Fibroblast of skin of back (primary cell): ENCODE measurements at regions not wholly inside any gene's neighbourhood (a gene's known extent, or its start where the extent isn't known, plus 50 kb on each side); places are given as distances from the start of the nearest gene placed in this dataset.
"Not testable (repeated sequence)": the region's sequence is repeated elsewhere in the genome, so short reads cannot be mapped to it uniquely, and the experiment has no call there.

ENCODE experiments used
- DNase-seq: peaks from one replicate; pipeline ENCODE4 v3.0.0-alpha.2; 2013

DNA sequence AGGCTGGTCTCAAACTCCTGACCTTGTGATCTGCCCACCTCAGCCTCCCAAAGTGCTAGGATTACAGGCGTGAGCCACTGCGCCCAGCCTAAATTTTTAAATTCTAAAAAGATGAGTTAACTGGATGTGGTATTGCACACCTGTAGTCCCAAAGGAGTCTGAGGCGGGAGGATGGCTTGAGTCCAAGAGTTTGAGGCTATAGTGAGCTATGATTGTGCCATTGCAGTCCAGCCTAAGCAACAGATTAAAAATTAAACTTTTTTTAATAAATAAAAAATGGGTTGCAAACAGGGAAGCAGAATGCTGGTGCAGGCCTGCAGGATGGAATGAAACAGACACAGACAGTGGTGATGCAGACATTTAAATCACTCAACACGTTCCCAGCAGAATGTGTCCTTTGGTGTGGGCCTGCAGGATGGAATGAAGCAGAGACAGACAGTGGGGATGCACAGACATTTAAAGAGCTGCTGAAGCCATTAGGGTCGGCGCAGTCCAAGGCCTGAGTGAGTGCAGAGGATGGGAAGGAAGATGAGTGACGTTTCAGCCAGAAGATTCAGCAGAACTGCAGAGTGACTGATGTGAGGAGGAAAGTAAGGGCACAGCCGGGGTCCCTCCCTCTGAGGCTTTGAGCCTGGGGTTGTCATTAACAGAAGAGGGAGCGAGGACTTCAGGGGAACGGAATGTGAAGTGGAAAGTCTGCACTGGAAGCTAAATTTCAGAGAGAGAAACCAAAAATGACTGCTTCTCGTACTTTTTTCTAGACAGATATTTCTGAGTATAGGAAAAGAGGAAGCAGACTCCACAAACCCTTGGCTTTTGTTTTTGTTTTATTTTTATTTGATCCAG, 117.5 kb downstream of the RIN2 start:
- peak; percentile 42 for DNase-seq

DNA sequence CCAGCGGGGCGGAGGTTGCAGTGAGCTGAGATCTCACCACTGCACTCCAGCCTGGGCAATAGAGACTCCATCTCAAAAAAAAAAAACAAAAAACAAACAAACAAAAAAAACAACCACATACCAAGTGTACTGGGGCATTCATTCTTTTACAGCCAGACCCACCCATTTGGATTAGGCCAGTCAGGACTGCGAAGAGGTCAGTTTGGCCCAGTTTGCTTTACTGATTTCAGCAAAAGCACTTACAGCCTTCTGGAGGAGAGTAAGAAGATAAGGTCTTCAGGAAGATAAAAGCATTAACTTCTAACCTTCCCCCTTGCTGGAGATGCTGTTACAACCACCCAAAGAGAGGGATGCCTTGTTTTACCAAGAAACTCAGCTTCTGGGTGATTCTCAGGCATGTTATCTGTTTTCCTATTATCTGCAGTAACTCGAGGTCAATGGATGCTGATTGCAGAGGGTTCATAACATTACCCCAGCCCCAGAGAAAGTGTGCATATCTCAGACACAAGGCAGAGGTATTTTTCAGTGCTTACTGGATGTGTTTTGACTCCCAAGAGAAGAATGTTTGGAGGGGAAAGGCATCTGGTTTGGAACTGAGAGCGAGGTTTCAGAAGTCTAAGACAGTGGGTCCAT, 118.9 kb downstream of the RIN2 start:
- DNase-seq: no peak

DNA sequence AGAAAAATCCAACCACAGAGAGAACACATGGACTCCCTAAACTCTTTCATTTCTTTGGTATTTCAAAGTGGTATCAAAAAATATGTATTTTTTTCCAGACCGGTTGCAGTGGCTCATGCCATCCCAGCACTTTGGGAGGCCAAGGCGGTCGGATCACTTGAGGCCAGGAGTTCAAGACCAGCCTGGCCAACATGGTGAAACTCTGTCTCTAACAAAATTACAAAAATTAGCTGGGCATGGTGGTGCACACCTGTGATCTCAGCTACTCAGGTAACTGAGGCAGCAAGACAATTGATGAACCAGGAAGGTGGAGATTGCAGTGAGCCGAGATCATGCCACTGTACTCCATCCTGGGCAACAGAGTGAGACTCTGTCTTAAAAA, 121.8 kb downstream of the RIN2 start:
- not testable (repeated sequence) for DNase-seq

DNA sequence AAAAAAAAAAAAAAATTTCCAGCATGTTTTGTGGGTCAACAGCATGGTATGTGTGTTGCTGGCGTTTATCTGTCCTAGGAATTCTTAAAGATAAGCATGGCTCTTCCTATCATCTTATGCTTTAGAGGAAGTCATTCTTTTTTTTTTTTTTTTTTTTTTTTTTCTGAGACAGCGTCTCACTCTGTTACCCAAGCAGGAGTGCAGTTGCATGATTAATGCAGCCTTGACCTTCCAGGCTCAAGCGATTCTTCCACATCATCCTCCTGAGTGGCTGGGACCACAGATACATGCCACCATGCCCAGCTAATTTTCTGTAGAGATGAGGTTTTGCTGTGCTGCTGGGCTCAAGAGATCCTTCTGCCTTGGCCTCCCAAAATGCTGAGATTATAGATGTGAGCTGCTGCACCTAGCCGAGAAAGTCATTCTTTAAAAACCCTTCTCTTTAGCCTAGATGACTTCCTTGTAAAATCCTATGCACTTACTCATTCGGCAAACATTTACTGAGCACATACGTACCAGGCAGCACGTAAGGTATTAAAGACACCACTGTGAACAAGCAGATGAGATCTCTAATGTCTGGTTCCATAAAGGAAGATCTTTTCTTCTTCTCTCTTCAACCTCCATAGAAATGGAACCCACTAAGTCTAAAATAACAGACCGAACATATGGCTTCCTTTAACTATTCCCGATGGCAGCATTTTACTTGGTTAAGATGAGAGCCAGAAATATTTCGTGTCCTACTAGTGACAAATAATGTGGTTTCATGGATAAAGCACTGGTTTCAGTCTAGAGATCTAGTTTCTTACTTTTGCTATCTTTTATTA, 122.4 kb downstream of the RIN2 start:
- peak; percentile 81 for DNase-seq

DNA sequence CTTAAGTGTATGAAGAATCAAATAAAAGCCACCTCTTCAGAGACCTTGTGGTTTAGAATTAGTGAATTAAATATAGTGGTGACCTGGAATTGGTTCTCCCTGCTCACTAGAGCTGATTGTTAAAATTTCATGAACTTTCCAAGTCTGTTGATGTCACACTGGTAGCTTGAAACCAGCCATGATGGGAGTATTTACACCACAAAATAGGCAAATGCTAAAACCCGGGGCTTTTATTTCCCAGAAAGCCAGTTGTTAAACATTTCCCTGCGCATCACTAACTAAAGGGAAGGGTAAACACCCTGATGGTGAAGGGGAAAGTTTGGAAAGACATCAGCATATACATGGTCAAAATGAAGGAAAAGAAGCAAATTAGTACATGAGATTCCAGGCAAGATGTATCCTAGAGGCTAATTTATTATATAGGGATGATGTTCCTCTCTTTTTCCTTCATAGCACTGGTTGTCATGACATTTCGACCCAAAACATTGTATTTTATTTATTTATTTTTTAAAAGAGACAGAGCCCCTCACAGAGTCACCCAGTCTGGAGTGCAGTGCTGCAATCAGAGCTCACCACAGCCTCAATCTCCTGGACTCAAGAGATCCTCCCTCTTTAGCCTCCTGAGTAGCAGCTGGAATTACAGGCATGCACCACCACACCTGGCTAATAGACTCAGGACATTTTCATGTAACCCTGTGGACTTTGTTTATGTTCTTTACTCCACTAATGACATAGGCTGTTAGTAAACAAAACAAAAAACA, 123.2 kb downstream of the RIN2 start:
- DNase-seq: no peak

DNA sequence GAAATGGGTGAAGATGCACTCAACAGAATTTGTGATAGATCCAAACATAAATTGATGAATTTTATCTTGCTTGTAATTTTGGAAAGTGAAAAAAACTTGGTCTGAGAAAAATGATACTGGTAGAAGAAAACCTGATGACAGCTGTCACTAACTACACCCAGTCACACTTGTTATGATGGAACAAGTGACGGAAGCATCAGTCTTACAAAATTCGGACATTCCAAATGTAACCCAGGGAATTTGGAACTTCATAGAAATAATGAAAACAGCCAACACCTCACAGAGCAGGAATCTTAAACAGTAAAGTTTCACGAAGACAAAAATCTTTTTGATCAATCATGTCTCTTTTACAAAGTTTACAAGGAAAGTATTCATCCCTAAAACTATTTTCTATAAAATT, 123.9 kb downstream of the RIN2 start:
- DNase-seq: no peak

DNA sequence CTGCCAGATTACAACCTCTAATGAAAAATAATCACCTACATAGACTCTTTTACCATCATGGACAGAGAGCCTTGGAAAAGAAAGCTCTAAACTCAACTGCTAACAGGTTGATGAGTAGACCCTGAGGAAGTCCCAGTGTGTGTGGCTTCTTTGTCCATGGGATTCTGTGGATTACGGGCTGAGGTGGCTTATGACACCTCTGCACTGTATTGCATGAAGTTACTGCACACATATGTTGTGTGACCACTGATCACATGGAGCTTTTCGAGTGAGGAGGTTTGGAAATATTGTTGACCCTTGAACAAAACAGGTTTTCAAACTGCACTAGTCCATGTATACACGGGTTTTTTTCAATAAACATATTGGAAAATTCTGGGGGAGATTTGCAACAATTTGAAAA, 124.4 kb downstream of the RIN2 start:
- no peak for DNase-seq

DNA sequence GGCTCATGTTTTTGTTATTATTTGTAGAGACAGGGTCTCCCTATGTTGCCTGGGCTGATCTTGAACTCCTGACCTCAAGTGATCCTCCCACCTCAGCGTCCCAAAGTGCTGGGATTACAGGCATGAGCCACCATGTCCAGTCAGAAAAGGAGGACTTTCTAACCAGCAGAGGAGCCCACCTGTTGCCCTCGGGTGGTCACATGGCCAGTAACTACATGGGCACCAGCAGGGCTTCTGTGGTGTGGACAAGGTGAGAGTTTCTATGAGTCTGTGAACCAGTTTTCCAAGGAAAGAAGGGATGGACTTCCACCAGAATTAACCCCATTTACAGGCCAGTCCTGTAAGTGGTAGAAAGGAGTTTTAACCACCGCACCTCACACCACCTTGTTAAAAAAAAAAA, 125.4 kb downstream of the RIN2 start:
- no peak for DNase-seq

DNA sequence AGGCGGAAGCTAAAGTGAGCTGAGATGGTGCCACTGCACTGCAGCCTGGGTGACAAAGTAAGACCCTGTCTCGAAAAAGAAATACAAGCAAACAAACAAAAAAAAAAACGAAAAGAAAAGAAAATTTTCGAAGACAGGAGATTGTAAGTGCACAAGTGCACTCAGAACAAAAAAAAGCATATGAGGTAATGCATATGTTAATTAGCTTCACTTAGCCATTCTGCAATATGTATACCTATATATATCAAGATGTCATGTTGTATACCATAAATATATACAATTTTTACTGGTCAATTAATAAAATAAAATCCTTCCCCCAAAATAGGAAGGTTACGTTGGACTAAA, 127.5 kb downstream of the RIN2 start:
- DNase-seq: no peak

DNA sequence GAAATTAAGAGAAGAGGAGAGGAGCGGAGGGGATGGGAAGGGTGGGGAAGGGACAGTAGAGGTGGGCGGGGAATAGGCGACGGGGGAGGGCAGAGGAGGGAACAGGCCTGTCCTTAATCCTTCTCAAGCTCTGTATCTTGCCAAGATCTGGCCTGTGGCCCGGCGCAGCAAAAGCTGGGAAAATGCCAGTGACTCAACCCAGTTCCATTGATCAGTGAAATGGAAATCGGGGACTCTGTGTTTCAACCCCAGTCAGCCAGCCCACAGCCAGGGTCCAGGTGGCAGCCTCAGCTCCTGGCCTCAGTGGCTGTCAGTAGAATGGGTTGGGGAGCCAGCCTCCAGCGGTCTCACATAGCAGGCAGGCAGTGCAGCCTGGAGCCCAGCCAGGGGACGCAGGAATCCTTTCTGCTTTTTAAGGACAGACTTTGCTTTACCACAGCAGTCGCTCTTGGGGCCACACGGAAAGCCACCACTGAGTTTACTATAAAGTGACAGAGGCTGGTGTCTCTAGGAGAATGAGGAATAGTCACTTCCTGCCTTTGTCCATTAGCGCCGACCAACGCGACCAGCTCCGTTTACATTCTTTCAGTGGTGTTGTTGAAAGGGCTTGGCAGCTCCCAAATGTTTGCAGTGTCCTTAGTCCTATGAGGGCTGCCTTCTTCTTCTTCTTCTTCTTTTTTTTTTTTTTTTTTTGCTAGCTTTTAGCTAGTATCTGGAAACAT, 128.0 kb downstream of the RIN2 start:
- DNase-seq: peak; percentile 72

DNA sequence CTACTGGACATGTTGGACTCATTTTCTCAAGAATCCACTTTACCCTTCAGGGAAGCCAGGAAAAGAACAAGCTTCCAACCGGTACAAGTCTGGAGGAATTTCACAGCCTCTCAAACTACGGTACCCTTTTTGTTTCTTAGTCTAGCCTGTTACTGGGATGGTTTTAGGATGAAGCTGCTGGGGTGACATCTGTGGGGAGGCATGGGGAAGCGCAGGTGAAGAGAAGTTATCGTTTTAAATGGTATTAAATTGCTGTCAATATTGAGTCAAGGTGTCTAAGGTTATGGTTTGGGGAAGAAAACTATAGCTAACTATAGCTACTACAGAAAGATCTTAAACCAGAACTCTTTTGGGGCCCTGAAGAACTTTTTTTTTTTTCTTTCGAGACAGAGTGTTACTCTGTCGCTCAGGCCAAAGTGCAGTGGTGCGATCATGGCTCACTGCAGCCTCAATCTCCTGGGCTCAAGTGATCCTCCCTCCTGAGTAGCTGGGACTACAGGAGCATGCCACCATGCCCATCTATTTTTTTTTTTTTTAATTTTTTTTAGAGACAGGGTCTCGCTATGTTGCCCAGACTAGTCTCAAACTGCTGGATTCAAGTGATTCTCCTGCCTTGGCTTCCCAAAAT, 128.7 kb downstream of the RIN2 start:
- no peak for DNase-seq

DNA sequence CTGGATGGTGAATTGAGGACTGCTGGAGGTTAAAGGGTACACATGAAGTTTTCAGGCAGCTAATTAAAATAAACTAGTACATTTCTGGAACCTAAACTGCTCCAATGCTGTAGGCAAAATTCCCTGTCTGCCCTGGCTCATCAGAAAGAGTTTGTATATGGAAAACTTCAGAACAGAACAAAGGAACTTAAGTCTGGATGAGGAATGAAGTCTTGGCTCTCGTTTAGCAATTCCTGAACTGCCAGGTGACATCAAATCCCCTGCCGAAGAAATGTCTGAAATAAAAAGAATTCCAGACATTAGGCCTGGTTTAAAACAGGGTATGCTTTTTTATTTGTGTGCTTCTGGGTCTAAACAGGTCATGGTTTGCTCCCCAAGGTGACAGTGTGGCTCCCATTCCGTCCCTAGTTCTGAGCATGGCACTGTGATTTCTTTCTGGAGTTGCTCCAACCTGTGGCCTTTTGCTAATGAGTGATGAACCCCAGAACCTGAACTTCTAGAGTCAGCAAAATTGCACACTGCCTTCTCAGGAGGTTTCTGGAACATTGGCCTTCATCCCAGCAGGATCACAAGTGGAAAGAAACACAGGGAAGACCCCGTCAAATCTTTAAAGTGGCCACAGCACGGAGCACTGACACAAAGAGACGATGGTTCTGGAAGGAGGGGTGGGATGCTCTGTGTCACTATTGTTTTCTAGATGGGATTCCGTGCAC, 129.4 kb upstream of the NAA20 start:
- DNase-seq: no peak

DNA sequence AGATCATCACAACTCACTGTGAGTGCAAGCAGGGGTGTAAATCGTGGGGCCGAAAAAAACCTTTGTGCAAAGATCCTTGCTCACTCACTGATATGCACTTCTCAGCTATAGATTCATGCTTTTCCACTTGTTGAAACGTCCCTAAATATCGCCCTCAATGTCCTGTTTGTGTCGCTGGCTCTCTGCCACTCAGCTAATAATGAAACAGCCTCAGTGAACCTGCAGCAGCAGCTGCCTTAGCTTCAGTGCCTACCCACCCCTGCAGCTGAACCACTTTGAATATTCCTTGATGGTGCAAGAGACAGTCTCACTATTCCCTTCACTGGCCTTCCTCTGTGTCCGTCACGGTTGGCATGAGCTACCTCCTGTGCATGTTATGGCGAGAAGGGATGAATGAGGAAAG, 128.9 kb upstream of the NAA20 start:
- DNase-seq: no peak

DNA sequence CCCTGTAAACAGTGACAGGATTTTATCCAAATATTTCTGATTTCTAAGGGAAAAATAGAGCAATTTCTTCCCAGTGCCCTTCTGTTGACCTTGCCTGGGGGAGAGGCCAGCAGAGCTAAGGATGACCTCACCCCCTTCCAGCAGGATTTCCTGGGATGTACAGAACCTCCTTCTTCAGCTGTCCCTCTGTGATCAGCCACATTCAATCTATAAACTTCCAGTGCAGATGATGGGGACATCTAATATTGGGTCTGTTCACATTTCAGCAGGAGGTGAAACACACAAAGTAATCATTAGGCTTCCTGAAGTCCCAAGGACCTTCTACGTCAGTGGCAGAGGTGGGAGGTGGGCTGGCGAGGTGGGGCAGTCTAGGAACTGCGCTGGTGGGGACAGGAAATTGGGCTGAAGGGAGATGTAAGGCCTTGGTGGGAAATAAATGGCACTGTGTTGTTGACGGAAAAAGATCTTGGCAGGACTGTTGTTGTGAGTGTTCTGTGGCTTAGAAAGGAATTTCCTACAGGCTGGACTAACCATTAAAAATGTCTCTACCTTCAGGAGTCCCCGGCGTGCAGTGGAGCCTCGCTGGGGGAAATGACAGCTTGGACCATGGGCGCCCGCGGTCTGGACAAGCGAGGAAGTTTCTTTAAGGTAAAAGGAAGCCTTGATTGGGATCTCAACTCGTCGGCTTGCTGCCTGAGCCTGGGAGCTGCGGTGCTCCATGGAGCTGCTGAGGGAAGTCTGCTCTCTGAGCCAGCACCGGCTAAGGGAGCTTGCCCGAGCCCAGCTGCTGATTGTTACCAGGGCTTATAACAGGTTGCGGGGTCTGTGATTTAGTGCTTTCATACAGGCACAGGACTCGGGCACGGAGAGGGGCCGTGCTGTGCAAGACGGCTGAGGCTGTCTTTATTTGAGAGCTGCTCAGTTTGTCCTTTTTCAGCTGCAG, 127.9 kb upstream of the NAA20 start:
- peak; percentile 75 for DNase-seq

DNA sequence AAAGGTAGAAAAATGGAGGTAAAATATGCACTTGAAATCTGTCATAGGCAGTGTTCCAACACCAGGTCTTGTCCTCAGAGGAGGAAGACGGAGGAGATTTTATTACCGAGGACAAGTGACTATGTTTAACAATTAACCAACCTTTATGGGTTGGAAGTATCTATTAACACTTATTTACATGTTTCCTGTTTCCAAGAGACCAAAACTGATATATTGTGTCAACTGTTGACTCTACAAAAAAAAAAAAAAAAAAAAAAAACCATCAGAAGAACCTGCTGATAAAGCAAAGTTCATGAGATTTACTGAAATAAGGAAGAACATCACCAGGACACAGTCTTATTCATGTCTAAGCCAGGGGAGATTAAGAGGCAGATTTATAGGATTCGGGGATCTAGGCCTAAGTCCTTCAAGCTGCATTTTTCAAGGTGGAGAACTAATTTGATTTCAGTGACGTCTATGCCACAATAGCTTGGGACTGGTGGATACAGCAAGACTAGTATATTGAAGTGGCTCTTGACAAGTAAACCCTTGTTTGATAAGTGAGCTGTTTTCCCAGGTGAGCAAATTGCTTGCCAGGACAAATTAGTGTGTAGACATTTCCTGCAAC, 126.6 kb upstream of the NAA20 start:
- DNase-seq: no peak

DNA sequence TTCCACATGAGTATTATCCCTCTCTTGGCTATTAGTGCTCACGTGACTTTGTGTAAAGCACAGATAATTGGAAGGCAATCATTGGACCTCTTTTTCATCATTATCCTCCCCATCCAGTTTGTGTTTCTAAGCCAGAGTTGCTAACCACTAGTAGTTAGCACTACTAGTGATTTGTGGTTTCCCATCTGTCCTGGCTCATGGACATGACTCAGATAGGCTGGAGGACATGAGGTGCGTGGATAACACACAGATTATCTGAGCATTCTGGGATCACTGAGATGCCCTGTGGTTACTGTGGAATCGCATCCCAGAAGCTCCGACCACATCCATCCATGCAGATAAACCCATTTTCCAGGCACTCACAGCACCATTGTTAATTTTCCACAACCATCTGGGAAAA, 123.8 kb upstream of the NAA20 start:
- no peak for DNase-seq

DNA sequence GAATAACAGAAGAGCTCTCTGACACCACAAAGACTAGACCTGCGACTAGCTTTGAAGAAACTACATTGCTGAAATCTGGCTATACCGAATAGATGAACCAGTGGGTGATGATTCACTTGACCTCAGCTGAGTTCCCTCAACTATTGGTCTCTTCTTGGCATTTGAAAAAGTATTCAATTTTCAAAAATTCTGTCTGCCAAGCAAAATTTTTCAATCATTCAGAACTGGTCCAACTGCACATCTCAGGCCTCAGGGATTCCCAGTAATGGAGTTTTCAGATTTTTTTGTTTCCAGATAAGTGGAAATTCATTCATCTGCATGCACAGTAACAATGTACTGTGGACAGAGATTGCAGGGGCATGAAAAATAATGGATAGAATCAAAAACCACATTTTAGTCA, 121.4 kb upstream of the NAA20 start:
- DNase-seq: no peak

DNA sequence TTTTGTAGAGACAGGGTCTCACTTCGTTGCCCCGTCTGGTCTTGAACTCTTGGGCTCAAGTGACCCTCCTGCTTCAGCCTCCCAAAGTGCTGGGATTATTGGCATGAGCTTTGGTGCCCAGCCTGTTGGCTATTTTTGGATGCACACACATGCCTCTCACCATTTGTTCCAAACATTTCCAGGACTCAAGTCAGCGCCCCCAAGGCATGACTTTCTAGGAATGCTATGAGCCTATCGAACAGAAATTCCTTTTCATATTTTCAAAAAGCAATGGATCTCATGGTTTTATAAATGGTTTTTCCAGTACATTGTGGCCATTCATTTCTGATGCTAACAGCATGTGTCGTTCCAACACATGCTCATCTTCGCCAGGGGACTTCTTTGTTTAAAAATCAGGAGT, 119.3 kb upstream of the NAA20 start:
- peak; percentile 52 for DNase-seq

DNA sequence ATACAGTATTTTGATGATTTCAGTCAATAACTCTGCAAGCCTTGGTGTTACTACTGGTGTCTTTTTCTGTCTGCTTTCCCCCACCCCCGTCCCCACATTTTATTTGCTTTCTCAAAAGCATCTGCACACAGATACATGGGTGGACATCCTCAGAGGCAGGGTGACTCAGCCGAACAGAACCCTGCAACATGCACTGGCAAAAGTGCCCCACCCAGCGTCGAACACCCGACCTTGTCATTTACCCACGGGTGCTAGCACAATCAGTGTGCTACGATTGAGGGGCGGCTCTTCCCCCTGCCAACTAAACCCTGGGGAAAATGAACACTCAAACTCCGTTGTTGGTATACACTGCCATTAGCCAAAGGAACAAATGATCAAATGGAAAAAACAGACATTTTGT, 115.9 kb upstream of the NAA20 start:
- DNase-seq: no peak
